ENCODE measurements at regions not wholly inside any gene's neighbourhood (a gene's known extent, or its start where the extent isn't known, plus 50 kb on each side); places are given as distances from the start of the nearest gene placed in this dataset.

- DNase-seq (ENCODE audit: low read depth in 3 of 3): no peak
These were observed 80.8 kb upstream of the SEMA6A start for GRCh38 chr5:116655431-116655830.

GRCh38 chr5:116654925-116655324, 80.3 kb upstream of the SEMA6A start:
- DNase-seq (ENCODE audit: low read depth in 3 of 3): no peak

GRCh38 chr5:116652903-116653302, 78.3 kb upstream of the SEMA6A start:
- no peak for DNase-seq (ENCODE audit: low read depth in 3 of 3)

- DNase-seq (ENCODE audit: low read depth in 3 of 3): no peak
These were observed 77.6 kb upstream of the SEMA6A start for GRCh38 chr5:116652196-116652729.

- no peak for DNase-seq (ENCODE audit: low read depth in 3 of 3)
These were observed 77.0 kb upstream of the SEMA6A start for GRCh38 chr5:116651653-116652052.

- no peak for DNase-seq (ENCODE audit: low read depth in 3 of 3)
These were observed 76.3 kb upstream of the SEMA6A start for GRCh38 chr5:116650964-116651363.

- no peak for DNase-seq (ENCODE audit: low read depth in 3 of 3)
These were observed 75.9 kb upstream of the SEMA6A start for GRCh38 chr5:116650544-116650943.

GRCh38 chr5:116646611-116647289, 72.1 kb upstream of the SEMA6A start:
- DNase-seq (ENCODE audit: low read depth in 3 of 3): no peak

- DNase-seq (ENCODE audit: low read depth in 3 of 3): no peak
These were observed 71.0 kb upstream of the SEMA6A start for GRCh38 chr5:116645627-116646026.

GRCh38 chr5:116640236-116640635, 65.6 kb upstream of the SEMA6A start:
- no peak for DNase-seq (ENCODE audit: low read depth in 3 of 3)

GRCh38 chr5:116637149-116637740, 62.6 kb upstream of the SEMA6A start:
- no peak for DNase-seq (ENCODE audit: low read depth in 3 of 3)

- no peak for DNase-seq (ENCODE audit: low read depth in 3 of 3)
These were observed 58.3 kb upstream of the SEMA6A start for GRCh38 chr5:116632890-116633289.

- DNase-seq (ENCODE audit: low read depth in 3 of 3): no peak
These were observed 56.5 kb upstream of the SEMA6A start for GRCh38 chr5:116631147-116631546.

- DNase-seq (ENCODE audit: low read depth in 3 of 3): no peak
These were observed 54.5 kb upstream of the SEMA6A start for GRCh38 chr5:116629168-116629567.

- no peak for DNase-seq (ENCODE audit: low read depth in 3 of 3)
These were observed 52.5 kb upstream of the SEMA6A start for GRCh38 chr5:116626945-116627679.

- no peak for DNase-seq (ENCODE audit: low read depth in 3 of 3)
These were observed 51.7 kb upstream of the SEMA6A start for GRCh38 chr5:116626272-116626723.

Measured in stimulated activated CD4-positive, alpha-beta T cell treated with anti-CD3 and anti-CD28 coated beads, TNF-alpha, amount 100 ng/mL, for 48 hours (primary cell).